Endodermal cell (in vitro differentiated cells): ENCODE measurements at regions not wholly inside any gene's neighbourhood (a gene's known extent, or its start where the extent isn't known, plus 50 kb on each side); places are given as distances from the start of the nearest gene placed in this dataset.

Experiments
- DNase-seq: peaks from one replicate; pipeline ENCODE4 v3.0.0-alpha.2; 2017
- H3K27ac ChIP-seq: 2 replicates; pipeline ENCODE4 v1.5.1; 2013; ENCODE audit warnings: mild to moderate bottlenecking, low read depth, low read length, moderate library complexity
- H3K27me3 ChIP-seq: 2 replicates; pipeline ENCODE4 v1.6.1; 2013; ENCODE audit warnings: mild to moderate bottlenecking, low read length, moderate library complexity; ENCODE audit not compliant: insufficient read depth, control insufficient read depth, poor library complexity, severe bottlenecking
- H3K36me3 ChIP-seq: 2 replicates; pipeline ENCODE4 v1.7.0; 2013; ENCODE audit warnings: mild to moderate bottlenecking, low read length, moderate library complexity; ENCODE audit not compliant: control insufficient read depth, insufficient read depth
- H3K4me1 ChIP-seq: one replicate; pipeline ENCODE4 v1.7.0; 2013; ENCODE audit warnings: low read length; ENCODE audit not compliant: control insufficient read depth, insufficient read depth
- H3K4me3 ChIP-seq: 2 replicates; pipeline ENCODE4 v1.5.1; 2013; ENCODE audit warnings: mild to moderate bottlenecking, low read length, moderate library complexity
- H3K9ac ChIP-seq: 2 replicates; pipeline ENCODE4 v1.6.1; 2013; ENCODE audit warnings: mild to moderate bottlenecking, low read length, moderate library complexity; ENCODE audit not compliant: poor library complexity, severe bottlenecking; ENCODE audit errors: extremely low read depth
- H3K9me3 ChIP-seq: 2 replicates; pipeline ENCODE4 v1.6.1; 2013; ENCODE audit warnings: mild to moderate bottlenecking, low read length, moderate library complexity; ENCODE audit not compliant: control insufficient read depth
- H3K27ac Mint-ChIP-seq: 2 replicates; pipeline ENCODE4 v1.8.0; 2020; ENCODE audit warnings: mixed read lengths
- H3K27me3 Mint-ChIP-seq: 2 replicates; pipeline ENCODE4 v1.8.0; 2021; ENCODE audit warnings: mild to moderate bottlenecking, mixed read lengths; ENCODE audit not compliant: insufficient read depth
- H3K36me3 Mint-ChIP-seq: 2 replicates; pipeline ENCODE4 v1.8.0; 2020; ENCODE audit warnings: low read depth, mixed read lengths
- H3K4me1 Mint-ChIP-seq: 2 replicates; pipeline ENCODE4 v1.8.0; 2020; ENCODE audit warnings: mixed read lengths
- H3K4me3 Mint-ChIP-seq: 2 replicates; pipeline ENCODE4 v1.8.0; 2020; ENCODE audit warnings: mild to moderate bottlenecking, moderate library complexity, mixed read lengths
- H3K9me3 Mint-ChIP-seq: 2 replicates; pipeline ENCODE4 v1.8.0; 2020; ENCODE audit warnings: mild to moderate bottlenecking, mixed read lengths
- CTCF ChIP-seq: fragments of 200-600 bp; sonication (generic); conservative IDR thresholded peaks from 2 replicates; pipeline ENCODE4 v1.5.0; 2021; ENCODE audit warnings: antibody characterized with exemption, mild to moderate bottlenecking
- WGBS, 2 experiments: methylation state at CpG; one replicate each; pipeline versions ENCODE4 v1.1.5 to v1.1.7; 2013; ENCODE audit warnings: missing lambda C conversion rate in 2 of 2, mixed read lengths in 1 of 2; ENCODE audit not compliant: insufficient coverage in 1 of 2, insufficient read length in 1 of 2; 5-methylcytosine and 5-hydroxymethylcytosine counted together

GRCh38 chrX:47752685-47753084, 84.0 kb upstream of the ZNF81 start:
- H3K4me1 ChIP-seq: no peaks in the 10 kb centered on the region
- no peaks in the 10 kb centered on the region for H3K9me3 ChIP-seq
- 80 to 88% methylated on average over 1 to 6 of the region's 7 CpGs for WGBS, 2 experiments
- no peak overlapping the region for H3K4me3 ChIP-seq
- Mint-ChIP-seq H3K27me3 (no peaks in the 10 kb centered on the region), H3K36me3 (no peaks in the 10 kb centered on the region), H3K27ac (no peak overlapping the region), H3K4me1 (no peaks in the 10 kb centered on the region), H3K9me3 (peaks cover 70% of the 10 kb centered on the region), H3K4me3 (no peak overlapping the region)
- no peak overlapping the region for H3K9ac ChIP-seq
- no peak for DNase-seq
- no peak for TF ChIP-seq CTCF
- no peaks in the 10 kb centered on the region for H3K36me3 ChIP-seq
- H3K27ac ChIP-seq: no peak overlapping the region
- H3K27me3 ChIP-seq: no peaks in the 10 kb centered on the region

- Mint-ChIP-seq H3K9me3 (peaks cover 65% of the 10 kb centered on the region), H3K36me3 (no peaks in the 10 kb centered on the region), H3K4me1 (no peaks in the 10 kb centered on the region), H3K27ac (no peak overlapping the region), H3K27me3 (peaks cover 3% of the 10 kb centered on the region), H3K4me3 (no peak overlapping the region)
- no peak overlapping the region for H3K4me3 ChIP-seq
- H3K27ac ChIP-seq: no peak overlapping the region
- H3K4me1 ChIP-seq: no peaks in the 10 kb centered on the region
- H3K27me3 ChIP-seq: no peaks in the 10 kb centered on the region
- no peaks in the 10 kb centered on the region for H3K9me3 ChIP-seq
- peak; percentile 72 for TF ChIP-seq CTCF
- 0 to 40% methylated on average over 1 to 4 of the region's 6 CpGs for WGBS, 2 experiments
- H3K9ac ChIP-seq: no peak overlapping the region
- DNase-seq: peak; percentile 78
- H3K36me3 ChIP-seq: no peaks in the 10 kb centered on the region
Observed at GRCh38 chrX:47751670-47752069, 85.0 kb upstream of the ZNF81 start.

GRCh38 chrX:47749185-47749967, 87.3 kb upstream of the ZNF81 start:
- H3K4me1 ChIP-seq: no peaks in the 10 kb centered on the region
- DNase-seq: no peak
- Mint-ChIP-seq H3K36me3 (no peaks in the 10 kb centered on the region), H3K27me3 (peaks cover 3% of the 10 kb centered on the region), H3K9me3 (peaks cover 59% of the 10 kb centered on the region), H3K4me1 (no peaks in the 10 kb centered on the region), H3K27ac (no peak overlapping the region), H3K4me3 (no peak overlapping the region)
- WGBS, 2 experiments: 91 to 92% methylated on average over 4 to 6 of the region's 7 CpGs
- no peak overlapping the region for H3K27ac ChIP-seq
- no peaks in the 10 kb centered on the region for H3K9me3 ChIP-seq
- no peaks in the 10 kb centered on the region for H3K27me3 ChIP-seq
- no peak overlapping the region for H3K9ac ChIP-seq
- no peaks in the 10 kb centered on the region for H3K36me3 ChIP-seq
- H3K4me3 ChIP-seq: no peak overlapping the region
- TF ChIP-seq CTCF: no peak
